Keratinocyte (primary cell): ENCODE measurements at regions not wholly inside any gene's neighbourhood (a gene's known extent, or its start where the extent isn't known, plus 50 kb on each side); places are given as distances from the start of the nearest gene placed in this dataset.

ENCODE experiments used
- EZH2 ChIP-seq: IDR thresholded peaks from one replicate; pipeline ENCODE4 v1.6.1; 2012; ENCODE audit warnings: inconsistent platforms, mild to moderate bottlenecking, low read length, moderate library complexity
- TF ChIP-seq, protein P1 (sequence below), 3 experiments: IDR thresholded peaks in 1 of 3; conservative IDR thresholded peaks in 1 of 3; optimal IDR thresholded peaks in 1 of 3; 2 replicates in 2 of 3; 3 replicates in 1 of 3; pipeline versions ENCODE3 to v1.5.1; 2011; ENCODE audit warnings: low read length in 3 of 3, mild to moderate bottlenecking in 3 of 3, moderate library complexity in 2 of 3, control low read depth in 1 of 3, inconsistent platforms in 1 of 3; ENCODE audit not compliant: insufficient read depth in 2 of 3; ENCODE audit errors: extremely low read depth in 1 of 3

- TF ChIP-seq, protein P1, sequence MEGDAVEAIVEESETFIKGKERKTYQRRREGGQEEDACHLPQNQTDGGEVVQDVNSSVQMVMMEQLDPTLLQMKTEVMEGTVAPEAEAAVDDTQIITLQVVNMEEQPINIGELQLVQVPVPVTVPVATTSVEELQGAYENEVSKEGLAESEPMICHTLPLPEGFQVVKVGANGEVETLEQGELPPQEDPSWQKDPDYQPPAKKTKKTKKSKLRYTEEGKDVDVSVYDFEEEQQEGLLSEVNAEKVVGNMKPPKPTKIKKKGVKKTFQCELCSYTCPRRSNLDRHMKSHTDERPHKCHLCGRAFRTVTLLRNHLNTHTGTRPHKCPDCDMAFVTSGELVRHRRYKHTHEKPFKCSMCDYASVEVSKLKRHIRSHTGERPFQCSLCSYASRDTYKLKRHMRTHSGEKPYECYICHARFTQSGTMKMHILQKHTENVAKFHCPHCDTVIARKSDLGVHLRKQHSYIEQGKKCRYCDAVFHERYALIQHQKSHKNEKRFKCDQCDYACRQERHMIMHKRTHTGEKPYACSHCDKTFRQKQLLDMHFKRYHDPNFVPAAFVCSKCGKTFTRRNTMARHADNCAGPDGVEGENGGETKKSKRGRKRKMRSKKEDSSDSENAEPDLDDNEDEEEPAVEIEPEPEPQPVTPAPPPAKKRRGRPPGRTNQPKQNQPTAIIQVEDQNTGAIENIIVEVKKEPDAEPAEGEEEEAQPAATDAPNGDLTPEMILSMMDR (optimal IDR thresholded peaks at IDR 0.05 in 1 of 3, IDR thresholded peaks at IDR 0.05 in 1 of 3, conservative IDR thresholded peaks at IDR 0.05 in 1 of 3; ENCODE audit: extremely low read depth in 1 of 3, insufficient read depth in 2 of 3, low read length in 3 of 3) = no peak
- no peak for TF ChIP-seq EZH2
These were observed 1159.4 kb upstream of the ADGRB3 start for GRCh38 chr6:67475700-67476099.
